ENCODE measurements at regions not wholly inside any gene's neighbourhood (a gene's known extent, or its start where the extent isn't known, plus 50 kb on each side); places are given as distances from the start of the nearest gene placed in this dataset.

DNA sequence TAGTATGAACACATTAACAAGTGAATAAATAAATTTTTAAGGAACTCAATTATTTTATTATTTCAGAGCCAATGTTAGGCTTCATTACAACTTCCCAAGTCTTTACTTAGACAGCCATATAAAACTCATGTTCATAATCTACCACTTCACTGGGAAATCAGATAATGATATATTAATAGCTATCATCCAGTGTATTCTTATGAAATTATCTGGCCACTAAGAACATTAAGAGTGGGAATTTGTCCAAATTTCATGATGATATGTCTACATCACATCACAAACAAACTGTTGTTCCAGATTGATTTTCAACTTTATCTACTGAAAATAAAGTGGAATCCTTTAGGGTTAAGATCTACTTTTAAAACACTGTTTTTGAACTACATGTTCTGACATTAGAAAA, 668.6 kb downstream of the EFNA5 start:
- TF ChIP-seq CTCF (conservative IDR thresholded peaks at IDR 0.05; ENCODE audit: low read depth, low read length) (no peak), EZH2 (IDR thresholded peaks at IDR 0.05; ENCODE audit: borderline replicate concordance, low read depth, low read length, poor library complexity, severe bottlenecking) (no peak)

Measured in A673 (cell line).